ENCODE measurements at regions not wholly inside any gene's neighbourhood (a gene's known extent, or its start where the extent isn't known, plus 50 kb on each side); places are given as distances from the start of the nearest gene placed in this dataset.

- TF ChIP-seq CTCF (IDR thresholded peaks at IDR 0.05), result no peak
- TF ChIP-seq POLR2A (IDR thresholded peaks at IDR 0.05), result no peak
Observed at GRCh38 chr13:111556496-111556895, 236.1 kb downstream of the TEX29 start.
